PFSK-1 (cell line): ENCODE measurements at regions not wholly inside any gene's neighbourhood (a gene's known extent, or its start where the extent isn't known, plus 50 kb on each side); places are given as distances from the start of the nearest gene placed in this dataset.

Source experiments
- FOXP2 ChIP-seq: optimal IDR thresholded peaks from 2 replicates; pipeline ENCODE3; 2011; ENCODE audit warnings: borderline replicate concordance, control low read depth, inconsistent platforms; ENCODE audit not compliant: insufficient read depth; ENCODE audit errors: extremely low read length, extremely low read depth
- POLR2AphosphoS5 ChIP-seq: IDR thresholded peaks from 2 replicates; pipeline ENCODE4 v1.6.1; 2012; ENCODE audit warnings: low read depth, mild to moderate bottlenecking, control low read depth, low read length, moderate library complexity
- REST ChIP-seq, 2 experiments: IDR thresholded peaks; 2 replicates each; pipeline versions ENCODE4 v1.6.1 to v1.8.0; 2011 to 2012; ENCODE audit warnings: low read depth in 2 of 2, low read length in 2 of 2, control low read depth in 1 of 2, inconsistent platforms in 1 of 2, mild to moderate bottlenecking in 1 of 2, moderate library complexity in 1 of 2; ENCODE audit not compliant: insufficient read depth in 1 of 2
- SIN3A ChIP-seq: IDR thresholded peaks from 2 replicates; pipeline ENCODE4 v1.6.1; 2012; ENCODE audit warnings: mild to moderate bottlenecking, low read length, moderate library complexity, borderline replicate concordance; ENCODE audit not compliant: insufficient read depth
- TAF1 ChIP-seq: IDR thresholded peaks from 2 replicates; pipeline ENCODE4 v1.6.1; 2012; ENCODE audit warnings: low read length, control low read depth, borderline replicate concordance; ENCODE audit not compliant: insufficient read depth

- no peak for TF ChIP-seq POLR2AphosphoS5
- TF ChIP-seq TAF1, result no peak
- no peak for TF ChIP-seq REST (IDR thresholded peaks at IDR 0.05; ENCODE audit: insufficient read depth in 1 of 2, low read depth in 2 of 2, low read length in 2 of 2)
- TF ChIP-seq SIN3A, result no peak
- no peak for TF ChIP-seq FOXP2
Observed at GRCh38 chr4:108261026-108261425, 92.3 kb upstream of the LEF1 start.

DNA sequence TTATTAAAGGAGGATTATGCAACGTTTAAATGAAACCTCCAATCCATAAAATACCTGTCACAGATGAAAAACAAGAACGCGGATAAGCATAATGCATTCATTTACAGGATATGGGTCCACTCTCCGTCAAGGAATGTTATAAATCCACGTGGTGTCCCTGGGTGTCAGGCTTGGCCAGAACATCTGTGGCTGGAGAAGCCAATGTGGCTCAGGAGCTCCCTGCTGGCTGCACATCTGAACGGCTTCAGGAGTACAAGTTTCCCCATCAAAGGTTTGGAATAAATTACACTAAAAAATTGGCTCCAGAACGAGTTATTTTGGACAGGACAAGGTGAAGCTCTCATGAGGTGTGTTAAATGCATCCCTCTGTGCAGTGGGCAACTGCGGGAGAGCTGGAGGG is 87.8 kb upstream of the LEF1 start:
- TF ChIP-seq FOXP2, result no peak
- TF ChIP-seq TAF1, result no peak
- TF ChIP-seq SIN3A, result no peak
- no peak for TF ChIP-seq POLR2AphosphoS5
- TF ChIP-seq REST (IDR thresholded peaks at IDR 0.05; ENCODE audit: insufficient read depth in 1 of 2, low read depth in 2 of 2, low read length in 2 of 2), result no peak

GRCh38 chr4:108255203-108255747 is 86.5 kb upstream of the LEF1 start:
- TF ChIP-seq TAF1 (no peak), FOXP2 (no peak), SIN3A (no peak), REST (IDR thresholded peaks at IDR 0.05; ENCODE audit: insufficient read depth in 1 of 2, low read depth in 2 of 2, low read length in 2 of 2) (no peak), POLR2AphosphoS5 (no peak)

- TF ChIP-seq TAF1, result no peak
Observed at GRCh38 chr4:108249397-108249796, 80.7 kb upstream of the LEF1 start.

GRCh38 chr4:108247387-108248049 is 78.8 kb upstream of the LEF1 start:
- TF ChIP-seq TAF1 (no peak), SIN3A (no peak), FOXP2 (no peak), REST (IDR thresholded peaks at IDR 0.05; ENCODE audit: insufficient read depth in 1 of 2, low read depth in 2 of 2, low read length in 2 of 2) (no peak), POLR2AphosphoS5 (no peak)
